ENCODE measurements at regions not wholly inside any gene's neighbourhood (a gene's known extent, or its start where the extent isn't known, plus 50 kb on each side); places are given as distances from the start of the nearest gene placed in this dataset.

- TF ChIP-seq CTCF (IDR thresholded peaks at IDR 0.05; ENCODE audit: extremely low read depth in 1 of 2, insufficient read depth in 1 of 2, low read depth in 1 of 2, low read length in 2 of 2): no peak
- TF ChIP-seq POLR2AphosphoS5 (IDR thresholded peaks at IDR 0.05; ENCODE audit: insufficient read depth, low read depth, low read length): no peak
- no peak for TF ChIP-seq EZH2 (IDR thresholded peaks at IDR 0.05; ENCODE audit: borderline replicate concordance, low read depth, low read length, severe bottlenecking)
- TF ChIP-seq POLR2A (IDR thresholded peaks at IDR 0.05; ENCODE audit: low read depth, low read length): no peak
- no peak for TF ChIP-seq GATA2 (IDR thresholded peaks at IDR 0.05; ENCODE audit: insufficient read depth, insufficient read length, low read depth, low read length)
- no peak for TF ChIP-seq MAX (IDR thresholded peaks at IDR 0.05; ENCODE audit: insufficient read depth, insufficient read length)
- no peak for TF ChIP-seq FOS (IDR thresholded peaks at IDR 0.05; ENCODE audit: borderline replicate concordance, insufficient read depth, low read length)
Observed at GRCh38 chr3:153069598-153070510, 92.2 kb upstream of the RAP2B start.
